ENCODE measurements at regions not wholly inside any gene's neighbourhood (a gene's known extent, or its start where the extent isn't known, plus 50 kb on each side); places are given as distances from the start of the nearest gene placed in this dataset.

DNA sequence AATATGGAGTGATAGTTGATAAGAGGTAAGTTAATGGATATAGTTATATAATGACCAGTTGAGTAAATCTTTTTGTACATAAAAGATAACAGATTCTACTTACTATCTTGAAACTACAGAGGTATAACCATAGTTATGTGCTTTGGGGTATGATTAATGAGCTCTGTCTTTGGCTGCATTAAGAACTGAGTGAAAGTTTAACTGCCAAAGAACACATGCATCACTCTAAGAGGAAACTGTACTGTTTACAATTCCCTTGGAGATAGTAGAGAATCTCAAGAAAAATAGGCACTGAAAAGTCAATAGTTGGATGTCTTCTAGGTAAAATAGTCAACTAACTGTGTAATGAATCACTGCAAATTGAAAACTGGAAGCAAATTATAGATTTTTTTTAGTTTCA lies 1129.5 kb downstream of the EPHA7 start:
- TF ChIP-seq, protein P1, sequence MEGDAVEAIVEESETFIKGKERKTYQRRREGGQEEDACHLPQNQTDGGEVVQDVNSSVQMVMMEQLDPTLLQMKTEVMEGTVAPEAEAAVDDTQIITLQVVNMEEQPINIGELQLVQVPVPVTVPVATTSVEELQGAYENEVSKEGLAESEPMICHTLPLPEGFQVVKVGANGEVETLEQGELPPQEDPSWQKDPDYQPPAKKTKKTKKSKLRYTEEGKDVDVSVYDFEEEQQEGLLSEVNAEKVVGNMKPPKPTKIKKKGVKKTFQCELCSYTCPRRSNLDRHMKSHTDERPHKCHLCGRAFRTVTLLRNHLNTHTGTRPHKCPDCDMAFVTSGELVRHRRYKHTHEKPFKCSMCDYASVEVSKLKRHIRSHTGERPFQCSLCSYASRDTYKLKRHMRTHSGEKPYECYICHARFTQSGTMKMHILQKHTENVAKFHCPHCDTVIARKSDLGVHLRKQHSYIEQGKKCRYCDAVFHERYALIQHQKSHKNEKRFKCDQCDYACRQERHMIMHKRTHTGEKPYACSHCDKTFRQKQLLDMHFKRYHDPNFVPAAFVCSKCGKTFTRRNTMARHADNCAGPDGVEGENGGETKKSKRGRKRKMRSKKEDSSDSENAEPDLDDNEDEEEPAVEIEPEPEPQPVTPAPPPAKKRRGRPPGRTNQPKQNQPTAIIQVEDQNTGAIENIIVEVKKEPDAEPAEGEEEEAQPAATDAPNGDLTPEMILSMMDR (conservative IDR thresholded peaks at IDR 0.05), result no peak
- TF ChIP-seq EZH2 (IDR thresholded peaks at IDR 0.05; ENCODE audit: low read depth), result no peak
